ENCODE measurements at regions not wholly inside any gene's neighbourhood (a gene's known extent, or its start where the extent isn't known, plus 50 kb on each side); places are given as distances from the start of the nearest gene placed in this dataset.

GRCh38 chr2:136402281-136402680 lies 284.3 kb upstream of the CXCR4 start (continued):
- TF ChIP-seq KDM1A (IDR thresholded peaks at IDR 0.05): no peak
- TF ChIP-seq TRIM25 (IDR thresholded peaks at IDR 0.05; ENCODE audit: borderline replicate concordance): no peak
- TF ChIP-seq HIVEP1 (CRISPR knock-in tag; IDR thresholded peaks at IDR 0.05): no peak
- no peak for TF ChIP-seq TFAP4 (CRISPR knock-in tag; IDR thresholded peaks at IDR 0.05; ENCODE audit: borderline replicate concordance)
- no peak for TF ChIP-seq OTX1 (CRISPR knock-in tag; IDR thresholded peaks at IDR 0.05)
- TF ChIP-seq ZNF384 (IDR thresholded peaks at IDR 0.05; ENCODE audit: low read depth, low read length): no peak

GRCh38 chr2:136399667-136400289 lies 281.8 kb upstream of the CXCR4 start:
- Histone ChIP-seq H3K4me1 (replicated peaks in 1 of 2; ENCODE audit: control insufficient read depth in 2 of 2, insufficient read depth in 2 of 2, low read length in 2 of 2) (no peaks in the 10 kb centered on the region), H3K79me2 (ENCODE audit: control insufficient read depth, insufficient read depth, low read length) (no peaks in the 10 kb centered on the region), H3K9me1 (ENCODE audit: control insufficient read depth, insufficient read depth, low read length) (no peaks in the 10 kb centered on the region), H3K4me2 (ENCODE audit: insufficient read depth, low read length) (no peak overlapping the region), H3K27me3 (ENCODE audit: control insufficient read depth in 2 of 2, insufficient read depth in 2 of 2, low read length in 2 of 2) (peaks cover 0 to 9% of the 10 kb centered on the region in 2 experiments; a peak in 1 of 5 replicates), H2AFZ (ENCODE audit: low read depth, low read length) (no peak overlapping the region), H3K4me3 (no peak overlapping the region), H3K36me3 (ENCODE audit: control insufficient read depth, insufficient read depth, low read length) (no peaks in the 10 kb centered on the region), H3K9ac (ENCODE audit: insufficient read depth in 1 of 2, low read depth in 2 of 2, low read length in 2 of 2) (no peak overlapping the region), H3K27ac (ENCODE audit: extremely low read depth, low read depth, low read length) (no peak overlapping the region), H4K20me1 (replicated peaks; ENCODE audit: control insufficient read depth, insufficient read depth, low read length) (no peaks in the 10 kb centered on the region), H3K9me3 (replicated peaks; ENCODE audit: control insufficient read depth, insufficient read depth, low read depth, low read length) (no peaks in the 10 kb centered on the region)
- DNase-seq (ENCODE audit: extremely low read depth in 1 of 4, low spot score in 3 of 4) (no peak), FAIRE-seq (no peak), ATAC-seq (no peak)
- in situ Hi-C loops (cut with MboI): loop anchor here (25.0 kb wide), 2 partner anchors 1412 to 1438 kb away; no protein-coding TSS in a partner anchor
- intact Hi-C loops (cut with micrococcal nuclease): no loop called here
- 1% methylated on average over 6 of the region's 6 CpGs for WGBS (ENCODE audit: insufficient coverage, low coverage, missing lambda C conversion rate)
- ChIA-PET CTCF (ENCODE audit: low intra/inter-chr PET ratio) (no interaction called here), POLR2A (no interaction called here)
- no TSS peak for BruUV-seq (replicated peaks)
- TF ChIP-seq HMGXB4 (CRISPR knock-in tag; IDR thresholded peaks at IDR 0.05) (no peak), RBM34 (IDR thresholded peaks at IDR 0.05; ENCODE audit: borderline replicate concordance, insufficient read depth, low read length) (no peak), RFX5 (IDR thresholded peaks at IDR 0.05; ENCODE audit: low read depth, low read length) (no peak), MXI1 (IDR thresholded peaks at IDR 0.05; ENCODE audit: low read depth, low read length) (no peak), NFE2 (IDR thresholded peaks at IDR 0.05; ENCODE audit: low read depth) (no peak), NR2C1 (IDR thresholded peaks at IDR 0.05) (no peak), NR2C1 (tag; IDR thresholded peaks at IDR 0.05) (no peak), TEAD1 (CRISPR knock-in tag; IDR thresholded peaks at IDR 0.05) (no peak)
